Liver (tissue), 8 donors: ENCODE measurements at regions not wholly inside any gene's neighbourhood (a gene's known extent, or its start where the extent isn't known, plus 50 kb on each side); places are given as distances from the start of the nearest gene placed in this dataset.
A peak's percentile ranks its signal among the peaks of the same experiment; 100 is the strongest.
"Not testable (repeated sequence)": the region's sequence is repeated elsewhere in the genome, so short reads cannot be mapped to it uniquely, and the experiment has no call there.

Experiments
- DNase-seq: peaks from one replicate; pipeline ENCODE4 v3.0.0-alpha.2; 2017; ENCODE audit warnings: low spot score
- H3K27ac ChIP-seq, 2 donors: one replicate each; pipeline ENCODE4 v1.7.0; 2013; ENCODE audit warnings: inconsistent platforms in 2 of 2, low read length in 2 of 2, control low read depth in 1 of 2, low read depth in 1 of 2, mild to moderate bottlenecking in 1 of 2
- H3K27me3 ChIP-seq, 4 donors: one replicate each; pipeline versions ENCODE4 v1.6.1 to v1.7.0; 2013; ENCODE audit warnings: low read length in 3 of 4, inconsistent platforms in 1 of 4, mild to moderate bottlenecking in 1 of 4, moderate library complexity in 1 of 4; ENCODE audit not compliant: control insufficient read depth in 4 of 4, insufficient read depth in 4 of 4
- H3K36me3 ChIP-seq, 4 donors: one replicate each; pipeline versions ENCODE4 v1.6.1 to v1.7.0; 2013; ENCODE audit warnings: low read length in 3 of 4, mild to moderate bottlenecking in 3 of 4, low read depth in 1 of 4, moderate library complexity in 1 of 4; ENCODE audit not compliant: control insufficient read depth in 4 of 4, insufficient read depth in 3 of 4
- H3K4me1 ChIP-seq, 4 donors: one replicate each; pipeline versions ENCODE4 v1.6.1 to v1.7.0; 2013; ENCODE audit warnings: low read length in 3 of 4, mild to moderate bottlenecking in 3 of 4, moderate library complexity in 1 of 4; ENCODE audit not compliant: control insufficient read depth in 4 of 4, insufficient read depth in 4 of 4
- H3K4me3 ChIP-seq, 3 donors: one replicate each; pipeline versions ENCODE4 v1.6.1 to v1.7.0; 2013; ENCODE audit warnings: low read length in 3 of 3, control low read depth in 1 of 3, low read depth in 1 of 3, mild to moderate bottlenecking in 1 of 3
- H3K9ac ChIP-seq, 2 donors: one replicate each; pipeline ENCODE4 v1.7.0; 2013; ENCODE audit warnings: low read length in 2 of 2, mild to moderate bottlenecking in 2 of 2, moderate library complexity in 2 of 2, control low read depth in 1 of 2, low read depth in 1 of 2
- H3K9me3 ChIP-seq, 4 donors: one replicate each; pipeline versions ENCODE4 v1.6.1 to v1.7.0; 2013; ENCODE audit warnings: low read length in 3 of 4; ENCODE audit not compliant: control insufficient read depth in 4 of 4
- FOXA1 ChIP-seq: IDR thresholded peaks from 2 replicates; pipeline ENCODE4 v1.6.1; 2016; ENCODE audit warnings: antibody characterized with exemption
- FOXA2 ChIP-seq: IDR thresholded peaks from 2 replicates; pipeline ENCODE4 v1.6.1; 2016; ENCODE audit warnings: antibody characterized with exemption
- GABPA ChIP-seq, 2 donors: IDR thresholded peaks in 1 of 2; conservative IDR thresholded peaks in 1 of 2; 2 replicates each; pipeline ENCODE4 v1.6.1; 2016; ENCODE audit warnings: antibody characterized with exemption in 2 of 2, mild to moderate bottlenecking in 1 of 2, moderate library complexity in 1 of 2
- HNF4A ChIP-seq, 2 donors: conservative IDR thresholded peaks; 2 replicates each; pipeline ENCODE4 v1.6.1; 2016; ENCODE audit warnings: antibody characterized with exemption in 2 of 2, mild to moderate bottlenecking in 2 of 2
- HNF4G ChIP-seq: IDR thresholded peaks from 2 replicates; pipeline ENCODE4 v1.6.1; 2016; ENCODE audit warnings: antibody characterized with exemption
- JUND ChIP-seq, 2 donors: IDR thresholded peaks; 2 replicates each; pipeline ENCODE4 v1.6.1; 2016; ENCODE audit warnings: antibody characterized with exemption in 2 of 2
- NR2F2 ChIP-seq: IDR thresholded peaks from 2 replicates; pipeline ENCODE4 v1.6.1; 2016; ENCODE audit warnings: antibody characterized with exemption
- RXRA ChIP-seq, 2 donors: IDR thresholded peaks; 2 replicates each; pipeline ENCODE4 v1.6.1; 2017 to 2018; ENCODE audit warnings: antibody characterized with exemption in 2 of 2, mild to moderate bottlenecking in 1 of 2
- SP1 ChIP-seq: IDR thresholded peaks from 2 replicates; pipeline ENCODE4 v1.6.1; 2018; ENCODE audit warnings: antibody characterized with exemption, mild to moderate bottlenecking
- TAF1 ChIP-seq: conservative IDR thresholded peaks from 2 replicates; pipeline ENCODE4 v1.6.1; 2016; ENCODE audit warnings: antibody characterized with exemption, mild to moderate bottlenecking
- YY1 ChIP-seq: IDR thresholded peaks from 2 replicates; pipeline ENCODE4 v1.6.1; 2016; ENCODE audit warnings: antibody characterized with exemption, mild to moderate bottlenecking
- WGBS: extraction: QIAGEN DNeasy Blood & Tissue Kit; methylation state at CpG from one replicate; pipeline ENCODE4 v1.1.7; 2013; 5-methylcytosine and 5-hydroxymethylcytosine counted together
- TF ChIP-seq, protein P1 (sequence below): fragments of 150-350 bp; IDR thresholded peaks from 2 replicates; pipeline ENCODE4 v1.5.1; 2017; ENCODE audit warnings: improper control_type of control experiment, low read depth, low read length; ENCODE audit not compliant: missing input control
- TF ChIP-seq, protein P2 (sequence below): IDR thresholded peaks from 2 replicates; pipeline ENCODE4 v1.6.1; 2016; ENCODE audit warnings: antibody characterized with exemption
- TF ChIP-seq, protein P3 (sequence below): IDR thresholded peaks from 2 replicates; pipeline ENCODE4 v1.6.1; 2016; ENCODE audit warnings: antibody characterized with exemption, mild to moderate bottlenecking
- TF ChIP-seq, protein P4 (sequence below): IDR thresholded peaks from 2 replicates; pipeline ENCODE4 v1.6.1; 2016; ENCODE audit warnings: antibody characterized with exemption
- donor health status: healthy.
- donor health status: healthy.
- donor health status: healthy.
- donor health status: healthy.
- donor health status: healthy.

DNA sequence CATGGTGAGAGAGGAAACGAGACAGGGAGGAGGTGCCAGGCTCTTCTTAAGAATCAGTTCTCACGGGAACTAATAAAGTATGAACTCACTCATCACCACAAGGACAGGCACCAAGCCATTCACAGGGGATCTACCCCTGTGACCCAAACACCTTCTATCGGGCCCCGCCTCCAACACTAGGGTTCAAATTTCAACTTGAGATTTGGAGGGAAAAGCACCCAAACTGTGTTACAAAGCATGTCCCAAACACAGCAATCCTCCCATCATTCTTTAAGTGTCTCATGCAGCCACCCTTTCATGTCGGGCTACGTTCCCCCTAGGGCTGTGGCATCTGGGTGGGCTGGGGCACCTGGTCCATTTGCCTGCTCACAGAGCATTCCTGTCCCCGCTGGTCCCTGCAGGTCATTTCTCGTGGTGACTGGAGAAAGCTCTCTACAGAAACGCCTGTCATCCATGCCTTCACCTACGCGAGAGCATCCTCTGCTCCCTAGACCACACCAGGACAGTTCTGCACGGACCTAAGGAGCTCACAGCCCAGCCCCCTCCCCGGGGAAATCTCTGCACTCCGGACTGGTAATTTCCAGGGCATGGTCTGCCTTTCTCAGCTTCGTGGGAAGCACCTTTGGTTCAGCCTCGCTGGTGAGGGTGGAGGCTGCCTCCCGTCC lies 79.6 kb downstream of the TTLL2 start:
- Histone ChIP-seq H3K4me3 (no peak overlapping the region), H3K4me1 (peaks cover 0 to 2% (median 0%) of the 10 kb centered on the region in 4 donors), H3K36me3 (no peaks in the 10 kb centered on the region), H3K27ac (no peak overlapping the region), H3K27me3 (no peaks in the 10 kb centered on the region), H3K9ac (no peak overlapping the region), H3K9me3 (no peaks in the 10 kb centered on the region)
- peak; percentile 23 for DNase-seq
- 89% methylated on average over 17 of the region's 17 CpGs for WGBS
- TF ChIP-seq FOXA1 (no peak), FOXA2 (no peak), GABPA (IDR thresholded peaks at IDR 0.05 in 1 of 2, conservative IDR thresholded peaks at IDR 0.05 in 1 of 2) (no peak), YY1 (no peak), NR2F2 (no peak), RXRA (IDR thresholded peaks at IDR 0.05) (no peak), JUND (IDR thresholded peaks at IDR 0.05) (no peak), SP1 (no peak), HNF4A (conservative IDR thresholded peaks at IDR 0.05) (no peak)
- TF ChIP-seq, protein P1, sequence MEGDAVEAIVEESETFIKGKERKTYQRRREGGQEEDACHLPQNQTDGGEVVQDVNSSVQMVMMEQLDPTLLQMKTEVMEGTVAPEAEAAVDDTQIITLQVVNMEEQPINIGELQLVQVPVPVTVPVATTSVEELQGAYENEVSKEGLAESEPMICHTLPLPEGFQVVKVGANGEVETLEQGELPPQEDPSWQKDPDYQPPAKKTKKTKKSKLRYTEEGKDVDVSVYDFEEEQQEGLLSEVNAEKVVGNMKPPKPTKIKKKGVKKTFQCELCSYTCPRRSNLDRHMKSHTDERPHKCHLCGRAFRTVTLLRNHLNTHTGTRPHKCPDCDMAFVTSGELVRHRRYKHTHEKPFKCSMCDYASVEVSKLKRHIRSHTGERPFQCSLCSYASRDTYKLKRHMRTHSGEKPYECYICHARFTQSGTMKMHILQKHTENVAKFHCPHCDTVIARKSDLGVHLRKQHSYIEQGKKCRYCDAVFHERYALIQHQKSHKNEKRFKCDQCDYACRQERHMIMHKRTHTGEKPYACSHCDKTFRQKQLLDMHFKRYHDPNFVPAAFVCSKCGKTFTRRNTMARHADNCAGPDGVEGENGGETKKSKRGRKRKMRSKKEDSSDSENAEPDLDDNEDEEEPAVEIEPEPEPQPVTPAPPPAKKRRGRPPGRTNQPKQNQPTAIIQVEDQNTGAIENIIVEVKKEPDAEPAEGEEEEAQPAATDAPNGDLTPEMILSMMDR: no peak
- TF ChIP-seq, protein P2, sequence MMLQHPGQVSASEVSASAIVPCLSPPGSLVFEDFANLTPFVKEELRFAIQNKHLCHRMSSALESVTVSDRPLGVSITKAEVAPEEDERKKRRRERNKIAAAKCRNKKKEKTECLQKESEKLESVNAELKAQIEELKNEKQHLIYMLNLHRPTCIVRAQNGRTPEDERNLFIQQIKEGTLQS: no peak
- TF ChIP-seq, protein P3, sequence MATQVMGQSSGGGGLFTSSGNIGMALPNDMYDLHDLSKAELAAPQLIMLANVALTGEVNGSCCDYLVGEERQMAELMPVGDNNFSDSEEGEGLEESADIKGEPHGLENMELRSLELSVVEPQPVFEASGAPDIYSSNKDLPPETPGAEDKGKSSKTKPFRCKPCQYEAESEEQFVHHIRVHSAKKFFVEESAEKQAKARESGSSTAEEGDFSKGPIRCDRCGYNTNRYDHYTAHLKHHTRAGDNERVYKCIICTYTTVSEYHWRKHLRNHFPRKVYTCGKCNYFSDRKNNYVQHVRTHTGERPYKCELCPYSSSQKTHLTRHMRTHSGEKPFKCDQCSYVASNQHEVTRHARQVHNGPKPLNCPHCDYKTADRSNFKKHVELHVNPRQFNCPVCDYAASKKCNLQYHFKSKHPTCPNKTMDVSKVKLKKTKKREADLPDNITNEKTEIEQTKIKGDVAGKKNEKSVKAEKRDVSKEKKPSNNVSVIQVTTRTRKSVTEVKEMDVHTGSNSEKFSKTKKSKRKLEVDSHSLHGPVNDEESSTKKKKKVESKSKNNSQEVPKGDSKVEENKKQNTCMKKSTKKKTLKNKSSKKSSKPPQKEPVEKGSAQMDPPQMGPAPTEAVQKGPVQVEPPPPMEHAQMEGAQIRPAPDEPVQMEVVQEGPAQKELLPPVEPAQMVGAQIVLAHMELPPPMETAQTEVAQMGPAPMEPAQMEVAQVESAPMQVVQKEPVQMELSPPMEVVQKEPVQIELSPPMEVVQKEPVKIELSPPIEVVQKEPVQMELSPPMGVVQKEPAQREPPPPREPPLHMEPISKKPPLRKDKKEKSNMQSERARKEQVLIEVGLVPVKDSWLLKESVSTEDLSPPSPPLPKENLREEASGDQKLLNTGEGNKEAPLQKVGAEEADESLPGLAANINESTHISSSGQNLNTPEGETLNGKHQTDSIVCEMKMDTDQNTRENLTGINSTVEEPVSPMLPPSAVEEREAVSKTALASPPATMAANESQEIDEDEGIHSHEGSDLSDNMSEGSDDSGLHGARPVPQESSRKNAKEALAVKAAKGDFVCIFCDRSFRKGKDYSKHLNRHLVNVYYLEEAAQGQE: no peak
- TF ChIP-seq, protein P4, sequence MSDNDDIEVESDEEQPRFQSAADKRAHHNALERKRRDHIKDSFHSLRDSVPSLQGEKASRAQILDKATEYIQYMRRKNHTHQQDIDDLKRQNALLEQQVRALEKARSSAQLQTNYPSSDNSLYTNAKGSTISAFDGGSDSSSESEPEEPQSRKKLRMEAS: no peak

DNA sequence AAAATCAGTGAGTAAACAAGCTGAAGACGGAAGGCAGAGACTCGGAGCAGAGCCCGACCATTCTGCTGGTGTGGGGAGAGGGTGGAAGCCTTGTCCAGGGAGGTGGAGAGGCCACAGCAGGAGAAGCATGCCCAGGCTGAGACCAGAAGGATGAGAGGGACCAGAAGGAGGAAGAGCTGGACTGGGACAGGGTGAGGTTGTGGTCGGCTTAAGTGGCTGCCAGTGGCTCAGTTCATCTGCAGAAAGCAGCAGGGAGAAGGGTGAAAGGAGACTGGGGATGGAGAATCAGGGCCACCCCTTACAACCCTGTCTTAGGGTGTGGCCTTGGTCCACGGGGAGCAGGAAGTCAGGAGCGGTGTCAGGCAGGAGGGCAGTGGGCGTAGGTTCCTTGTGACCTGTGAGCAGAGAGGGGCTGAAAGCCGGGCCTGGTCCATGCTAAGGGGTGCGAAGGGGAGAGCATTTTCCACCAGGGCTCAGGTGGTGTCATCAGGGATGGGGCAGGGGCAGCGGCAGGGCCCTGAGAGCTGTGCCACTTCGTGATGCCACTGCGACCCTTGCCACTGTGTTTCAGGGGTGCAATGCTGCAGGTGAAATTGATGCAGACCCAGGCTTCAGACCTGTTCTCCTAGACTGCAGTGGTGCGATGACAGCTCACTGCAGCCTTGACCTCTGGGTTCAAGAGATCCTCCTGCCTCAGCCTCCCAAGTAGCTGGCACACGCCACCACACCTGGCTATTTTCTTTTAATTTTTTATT lies 81.1 kb downstream of the TTLL2 start:
- H3K4me3 ChIP-seq: no peak overlapping the region
- TF ChIP-seq, protein P3: no peak
- TF ChIP-seq TAF1 (no peak), YY1 (no peak), HNF4G (no peak)
- TF ChIP-seq, protein P2: no peak
- H3K27ac ChIP-seq: no peak overlapping the region
- H3K27me3 ChIP-seq: no peaks in the 10 kb centered on the region
- peak; percentile 16 for DNase-seq
- 92% methylated on average over 14 of the region's 14 CpGs for WGBS
- H3K9me3 ChIP-seq: no peaks in the 10 kb centered on the region
- H3K4me1 ChIP-seq: peaks cover 0 to 2% (median 0%) of the 10 kb centered on the region in 4 donors
- H3K36me3 ChIP-seq: no peaks in the 10 kb centered on the region
- no peak overlapping the region for H3K9ac ChIP-seq

DNA sequence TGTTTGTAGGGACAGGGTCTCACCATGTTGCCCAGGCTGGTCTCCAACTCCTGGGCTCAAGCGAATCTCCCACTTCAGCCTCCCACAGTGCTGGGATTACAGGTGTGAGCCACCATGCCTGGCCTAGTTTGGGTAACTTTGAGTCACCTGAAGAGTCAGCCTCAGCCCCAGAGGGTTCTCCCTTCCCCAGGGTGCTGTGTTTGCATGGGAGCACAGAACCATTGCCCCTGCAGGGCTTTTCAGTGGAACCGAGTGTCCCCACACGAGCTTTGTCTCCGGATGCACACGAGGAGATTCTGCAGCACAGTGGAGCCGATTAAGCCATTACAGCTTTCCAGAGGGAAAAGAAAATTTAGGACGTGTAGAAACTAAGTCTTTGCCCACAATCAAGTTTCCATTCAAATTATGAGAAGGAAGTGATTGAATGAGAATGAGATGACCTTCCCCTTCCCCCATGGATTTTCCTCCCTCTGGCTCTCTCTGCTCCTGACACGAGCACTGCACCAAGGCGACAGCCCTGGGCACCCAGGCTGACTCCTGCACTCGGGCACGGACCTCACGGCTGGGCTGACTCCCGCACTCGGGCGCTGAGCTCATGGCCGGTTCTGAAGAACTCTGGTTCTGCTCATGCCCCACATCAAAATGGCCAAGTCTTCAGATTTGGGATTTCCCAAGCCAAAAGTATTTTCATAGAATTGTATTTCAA lies 81.8 kb downstream of the TTLL2 start:
- peak; percentile 30 for DNase-seq
- 88% methylated on average over 16 of the region's 16 CpGs for WGBS
- not testable (repeated sequence) for H3K4me3 ChIP-seq

More for the DNA sequence above, 81.8 kb downstream of the TTLL2 start:
- H3K9ac ChIP-seq, H3K27ac ChIP-seq, H3K27me3 ChIP-seq, H3K9me3 ChIP-seq, H3K36me3 ChIP-seq, H3K4me1 ChIP-seq: not testable (repeated sequence)
